Epithelial cell of proximal tubule (primary cell): ENCODE measurements at regions not wholly inside any gene's neighbourhood (a gene's known extent, or its start where the extent isn't known, plus 50 kb on each side); places are given as distances from the start of the nearest gene placed in this dataset.

ENCODE experiments used
- DNase-seq: peaks from one replicate; pipeline ENCODE4 v3.0.0-alpha.2; 2011; ENCODE audit warnings: low read depth
- H3K4me3 ChIP-seq: 2 replicates; pipeline ENCODE4 v1.5.1; 2011; ENCODE audit warnings: low read depth, mild to moderate bottlenecking, low read length
- TF ChIP-seq, protein P1 (sequence below): conservative IDR thresholded peaks from 2 replicates; pipeline ENCODE4 v1.5.1; 2012; ENCODE audit warnings: low read depth, mild to moderate bottlenecking, low read length

DNA sequence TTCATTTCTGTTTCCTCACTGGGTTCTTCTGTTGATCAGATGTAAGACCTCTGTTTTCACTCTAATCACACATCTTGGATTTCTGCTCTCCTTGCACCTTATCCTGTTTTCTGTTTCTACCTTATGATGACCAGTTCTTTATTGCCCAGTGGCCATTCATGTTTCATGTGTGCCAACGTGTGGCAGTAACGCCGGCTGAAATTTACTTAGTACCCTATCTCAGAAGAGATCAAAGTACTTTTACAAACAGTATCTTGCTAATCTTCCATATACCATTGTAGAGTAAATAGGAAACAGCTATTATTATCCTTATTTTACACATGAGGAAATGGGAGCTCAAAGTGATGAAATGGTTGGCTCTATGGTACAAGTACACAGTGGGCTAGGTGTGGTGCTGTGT is 74.0 kb downstream of the GATA3 start:
- no peak overlapping the region for H3K4me3 ChIP-seq
- TF ChIP-seq, protein P1, sequence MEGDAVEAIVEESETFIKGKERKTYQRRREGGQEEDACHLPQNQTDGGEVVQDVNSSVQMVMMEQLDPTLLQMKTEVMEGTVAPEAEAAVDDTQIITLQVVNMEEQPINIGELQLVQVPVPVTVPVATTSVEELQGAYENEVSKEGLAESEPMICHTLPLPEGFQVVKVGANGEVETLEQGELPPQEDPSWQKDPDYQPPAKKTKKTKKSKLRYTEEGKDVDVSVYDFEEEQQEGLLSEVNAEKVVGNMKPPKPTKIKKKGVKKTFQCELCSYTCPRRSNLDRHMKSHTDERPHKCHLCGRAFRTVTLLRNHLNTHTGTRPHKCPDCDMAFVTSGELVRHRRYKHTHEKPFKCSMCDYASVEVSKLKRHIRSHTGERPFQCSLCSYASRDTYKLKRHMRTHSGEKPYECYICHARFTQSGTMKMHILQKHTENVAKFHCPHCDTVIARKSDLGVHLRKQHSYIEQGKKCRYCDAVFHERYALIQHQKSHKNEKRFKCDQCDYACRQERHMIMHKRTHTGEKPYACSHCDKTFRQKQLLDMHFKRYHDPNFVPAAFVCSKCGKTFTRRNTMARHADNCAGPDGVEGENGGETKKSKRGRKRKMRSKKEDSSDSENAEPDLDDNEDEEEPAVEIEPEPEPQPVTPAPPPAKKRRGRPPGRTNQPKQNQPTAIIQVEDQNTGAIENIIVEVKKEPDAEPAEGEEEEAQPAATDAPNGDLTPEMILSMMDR = no peak
- no peak for DNase-seq

DNA sequence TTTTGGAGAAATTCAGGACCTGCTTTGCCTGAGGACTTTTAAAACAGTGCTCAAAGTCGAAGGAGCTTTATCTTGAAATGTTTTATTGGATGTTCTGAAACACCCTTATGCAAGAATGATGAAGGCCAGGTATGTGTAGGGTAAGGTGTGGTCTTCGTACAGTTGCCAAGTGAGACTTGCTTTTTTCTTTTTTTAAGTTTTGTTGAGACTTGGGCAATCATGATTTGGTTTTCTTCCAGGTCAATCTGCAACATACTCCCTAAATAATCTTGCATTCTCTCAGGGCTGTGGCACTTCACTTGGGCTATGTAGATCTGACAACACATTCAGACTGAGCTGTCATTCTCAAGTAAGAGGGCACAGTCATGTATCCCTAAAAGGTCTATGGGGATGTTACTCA is 75.0 kb downstream of the GATA3 start:
- no peak for DNase-seq
- TF ChIP-seq, protein P1 = no peak
- H3K4me3 ChIP-seq = no peak overlapping the region

DNA sequence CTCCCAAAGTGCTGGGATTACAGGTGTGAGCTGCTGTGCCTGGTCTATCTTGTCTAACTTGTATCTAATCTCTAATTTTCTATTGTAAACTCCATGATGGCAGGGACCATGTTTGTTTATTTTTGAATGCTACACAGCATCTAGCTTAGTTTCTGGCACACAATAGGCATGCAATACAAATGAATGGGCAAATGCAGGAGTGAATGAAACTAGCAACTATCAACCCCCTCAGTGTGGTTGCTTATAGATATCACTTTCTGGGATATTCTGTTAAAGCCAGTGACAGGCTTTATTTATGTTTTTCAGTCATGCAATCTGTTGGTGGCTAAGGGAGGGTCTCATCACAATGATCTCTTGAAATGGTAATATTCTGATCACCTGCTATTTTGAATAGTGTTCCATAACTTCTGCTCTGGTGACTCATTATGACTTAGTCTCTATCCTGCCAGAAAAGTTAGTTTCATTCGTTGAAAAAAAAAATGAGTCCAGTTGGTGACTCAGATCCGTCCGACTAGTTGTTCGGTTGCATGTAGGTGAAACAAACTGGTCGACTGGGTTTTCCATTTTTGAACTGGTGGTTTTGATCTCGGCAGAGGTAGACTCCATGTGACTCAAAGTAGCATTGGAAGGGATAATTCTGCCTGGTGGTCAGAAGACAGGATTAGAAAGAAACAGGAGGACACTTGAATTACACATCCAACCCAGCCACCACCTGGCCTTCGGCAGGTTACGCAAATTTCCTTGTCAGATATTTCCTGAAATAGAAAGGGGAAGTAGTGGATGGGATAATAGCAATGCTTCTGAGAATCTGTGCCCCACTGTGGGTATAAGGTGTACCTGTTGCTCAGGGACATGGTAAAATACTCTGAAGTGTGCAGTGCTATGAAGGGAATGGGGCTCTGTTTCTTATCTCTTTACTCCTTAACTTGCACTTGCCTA is 76.8 kb downstream of the GATA3 start:
- TF ChIP-seq, protein P1 = no peak
- no peak for DNase-seq
- H3K4me3 ChIP-seq = no peak overlapping the region

DNA sequence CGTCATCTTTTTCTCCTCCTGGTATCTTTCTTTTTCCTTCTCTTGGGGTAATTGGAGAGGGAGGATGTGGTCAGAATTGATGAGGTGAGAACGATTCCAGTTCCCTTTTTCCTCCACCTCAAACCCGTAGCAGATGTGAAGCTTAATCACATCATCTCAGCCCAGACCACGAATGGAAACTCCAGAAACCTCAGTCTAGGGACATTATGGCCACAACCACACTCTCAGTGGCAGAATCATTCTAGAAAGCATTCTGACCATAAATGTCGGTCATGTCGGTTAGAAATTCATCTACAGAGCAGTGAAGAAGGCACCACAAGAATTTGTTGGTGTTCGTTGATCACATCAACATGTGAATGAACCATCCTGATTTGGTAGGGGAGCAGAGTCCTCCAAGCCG is 78.7 kb downstream of the GATA3 start:
- DNase-seq = no peak
- TF ChIP-seq, protein P1 = no peak
- H3K4me3 ChIP-seq = no peak overlapping the region

DNA sequence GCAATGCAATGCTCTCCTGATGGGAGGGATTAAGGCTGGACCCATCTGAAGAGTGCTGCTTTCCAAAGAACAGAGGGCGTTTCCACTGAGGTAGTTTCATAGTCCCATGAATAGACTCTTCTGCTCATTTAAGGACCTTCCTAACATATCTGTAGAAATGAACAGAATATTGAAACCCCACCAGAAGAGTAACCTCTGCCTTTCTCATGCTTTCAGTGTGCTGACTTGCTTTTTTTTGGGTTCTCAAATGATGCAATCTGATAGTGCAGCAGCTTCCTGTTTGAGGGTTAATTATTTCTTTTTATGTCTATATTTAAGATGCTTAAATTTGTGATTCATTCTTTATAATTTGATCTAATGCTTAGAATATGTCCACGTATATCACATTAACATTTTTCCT is 82.2 kb downstream of the GATA3 start:
- no peak for DNase-seq
- TF ChIP-seq, protein P1 = no peak
- no peak overlapping the region for H3K4me3 ChIP-seq

DNA sequence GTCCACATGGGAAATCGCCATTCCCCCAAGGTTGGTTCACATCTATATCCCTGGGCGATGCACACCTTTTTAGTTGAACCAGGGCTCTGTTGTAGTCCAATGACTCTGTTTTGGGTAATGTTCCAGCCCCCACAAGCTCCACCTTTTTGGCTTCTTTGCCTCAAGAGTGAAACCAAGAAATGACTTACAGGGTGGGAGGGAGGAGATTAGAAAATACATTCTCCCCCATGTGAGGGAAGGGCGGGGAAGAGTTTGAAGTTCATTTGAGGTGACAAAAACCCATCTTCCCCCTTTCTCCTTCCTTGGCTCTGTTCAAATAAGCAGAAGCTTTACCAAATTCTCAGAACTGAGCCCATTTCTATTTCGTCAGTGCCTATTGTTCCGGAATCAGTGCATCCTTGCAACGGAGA is 82.8 kb downstream of the GATA3 start:
- TF ChIP-seq, protein P1 = no peak
- no peak for DNase-seq
- no peak overlapping the region for H3K4me3 ChIP-seq

DNA sequence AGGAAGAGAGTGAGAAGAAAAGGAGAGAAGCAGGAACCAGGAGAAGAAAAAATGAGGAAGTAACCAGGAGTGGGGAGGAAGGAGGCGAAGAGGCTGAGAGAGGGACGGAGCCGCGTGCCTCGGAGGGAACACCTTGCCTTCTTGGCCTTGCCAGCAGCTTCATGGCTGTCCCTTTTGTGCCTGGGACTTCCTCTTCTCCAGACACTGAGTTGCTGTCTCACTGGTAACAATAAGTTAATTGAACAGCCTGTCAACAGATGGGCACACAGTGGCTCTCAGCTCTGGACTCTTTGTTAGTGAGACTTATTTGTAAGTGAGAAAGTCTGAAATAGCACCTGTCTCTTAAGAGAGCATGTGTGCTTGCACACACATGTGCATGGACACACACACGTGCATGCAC is 83.2 kb downstream of the GATA3 start:
- no peak overlapping the region for H3K4me3 ChIP-seq
- TF ChIP-seq, protein P1 = no peak
- no peak for DNase-seq
